ENCODE measurements at regions not wholly inside any gene's neighbourhood (a gene's known extent, or its start where the extent isn't known, plus 50 kb on each side); places are given as distances from the start of the nearest gene placed in this dataset.

- DNase-seq (ENCODE audit: low read depth) = no peak
Observed at GRCh38 chr20:56957737-56958553, 308.5 kb downstream of the BMP7 start.

GRCh38 chr20:56964901-56965300 lies 301.5 kb downstream of the BMP7 start:
- no peak for DNase-seq (ENCODE audit: low read depth)

- DNase-seq (ENCODE audit: low read depth) = no peak
Observed at GRCh38 chr20:56967916-56968315, 298.5 kb downstream of the BMP7 start.

GRCh38 chr20:56968376-56969048 lies 297.9 kb downstream of the BMP7 start:
- no peak for DNase-seq (ENCODE audit: low read depth)

- peak; percentile 9 for DNase-seq (ENCODE audit: low read depth)
Observed at GRCh38 chr20:56974499-56975250, 291.8 kb downstream of the BMP7 start.

GRCh38 chr20:56975838-56976237 lies 290.6 kb downstream of the BMP7 start:
- DNase-seq (ENCODE audit: low read depth) = no peak

GRCh38 chr20:56976336-56976735 lies 290.1 kb downstream of the BMP7 start:
- no peak for DNase-seq (ENCODE audit: low read depth)

GRCh38 chr20:56978475-56978874 lies 288.0 kb downstream of the BMP7 start:
- DNase-seq (ENCODE audit: low read depth) = no peak

- no peak for DNase-seq (ENCODE audit: low read depth)
Observed at GRCh38 chr20:56979125-56979524, 287.3 kb downstream of the BMP7 start.

GRCh38 chr20:56981301-56981700 lies 285.1 kb downstream of the BMP7 start:
- no peak for DNase-seq (ENCODE audit: low read depth)

GRCh38 chr20:56983813-56984212 lies 282.6 kb downstream of the BMP7 start:
- DNase-seq (ENCODE audit: low read depth) = no peak

GRCh38 chr20:56985066-56985685 lies 281.3 kb downstream of the BMP7 start:
- DNase-seq (ENCODE audit: low read depth) = no peak

GRCh38 chr20:56986476-56986875 lies 280.0 kb downstream of the BMP7 start:
- DNase-seq (ENCODE audit: low read depth) = no peak

GRCh38 chr20:56986931-56987720 lies 279.3 kb downstream of the BMP7 start:
- DNase-seq (ENCODE audit: low read depth) = no peak

- no peak for DNase-seq (ENCODE audit: low read depth)
Observed at GRCh38 chr20:56987986-56988385, 278.5 kb downstream of the BMP7 start.

- DNase-seq (ENCODE audit: low read depth) = no peak
Observed at GRCh38 chr20:56988446-56988845, 278.0 kb downstream of the BMP7 start.

- DNase-seq (ENCODE audit: low read depth) = no peak
Observed at GRCh38 chr20:56989516-56989915, 276.9 kb downstream of the BMP7 start.

GRCh38 chr20:56993020-56993559 lies 273.4 kb downstream of the BMP7 start:
- DNase-seq (ENCODE audit: low read depth) = no peak

- no peak for DNase-seq (ENCODE audit: low read depth)
Observed at GRCh38 chr20:56994006-56994405, 272.4 kb downstream of the BMP7 start.

GRCh38 chr20:56995149-56995548 lies 271.3 kb downstream of the BMP7 start:
- no peak for DNase-seq (ENCODE audit: low read depth)

- no peak for DNase-seq (ENCODE audit: low read depth)
Observed at GRCh38 chr20:56995635-56996075, 270.8 kb downstream of the BMP7 start.

All from stromal cell of bone marrow (primary cell).